GM12878 (cell line): ENCODE measurements at regions not wholly inside any gene's neighbourhood (a gene's known extent, or its start where the extent isn't known, plus 50 kb on each side); places are given as distances from the start of the nearest gene placed in this dataset.

Source experiments
- BHLHE40 ChIP-seq, 2 experiments: fragments of 450-650 bp in 1 of 2; IDR thresholded peaks; 2 replicates each; pipeline ENCODE4 v1.6.1; 2011 to 2017; ENCODE audit warnings: low read depth in 2 of 2, borderline replicate concordance in 1 of 2, improper control_type of control experiment in 1 of 2, low read length in 1 of 2, mild to moderate bottlenecking in 1 of 2
- BMI1 ChIP-seq: fragments of 450-650 bp; IDR thresholded peaks from 2 replicates; pipeline ENCODE4 v1.6.1; 2016; ENCODE audit warnings: mild to moderate bottlenecking, moderate library complexity, borderline replicate concordance
- BRCA1 ChIP-seq: IDR thresholded peaks from 2 replicates; pipeline ENCODE4 v1.6.1; 2011; ENCODE audit warnings: low read depth, low read length, improper control_type of control experiment
- CBX3 ChIP-seq: fragments of 200-600 bp; sonication (generic); IDR thresholded peaks from 2 replicates; pipeline ENCODE4 v1.6.1; 2016; ENCODE audit warnings: low read depth, borderline replicate concordance
- CREB1 ChIP-seq: IDR thresholded peaks from 2 replicates; pipeline ENCODE4 v1.6.1; 2012; ENCODE audit warnings: low read depth, mild to moderate bottlenecking, inconsistent platforms
- ELK1 ChIP-seq: IDR thresholded peaks from 2 replicates; pipeline ENCODE4 v1.6.1; 2012; ENCODE audit warnings: low read depth, low read length, improper control_type of control experiment
- EP300 ChIP-seq, 2 experiments: fragments of 150-350 bp in 1 of 2; IDR thresholded peaks; 2 replicates each; pipeline ENCODE4 v1.6.1; 2011 to 2012; ENCODE audit warnings: low read depth in 2 of 2, low read length in 2 of 2, borderline replicate concordance in 1 of 2, improper control_type of control experiment in 1 of 2, inconsistent platforms in 1 of 2; ENCODE audit not compliant: control insufficient read depth in 1 of 2
- HCFC1 ChIP-seq: fragments of 150-350 bp; IDR thresholded peaks from 2 replicates; pipeline ENCODE4 v1.6.1; 2014; ENCODE audit warnings: low read length
- IKZF1 ChIP-seq: fragments of 450-650 bp; conservative IDR thresholded peaks from 2 replicates; pipeline ENCODE4 v1.6.1; 2017; ENCODE audit warnings: antibody characterized with exemption, mild to moderate bottlenecking
- MYC ChIP-seq: IDR thresholded peaks from 2 replicates; pipeline ENCODE4 v1.6.1; 2011; ENCODE audit warnings: mild to moderate bottlenecking, low read length, moderate library complexity, inconsistent platforms; ENCODE audit not compliant: insufficient read depth, insufficient replicate concordance, insufficient read length, severe bottlenecking
- NFYB ChIP-seq: IDR thresholded peaks from 2 replicates; pipeline ENCODE4 v1.6.1; 2011; ENCODE audit warnings: low read depth, mild to moderate bottlenecking, low read length, improper control_type of control experiment, moderate library complexity; ENCODE audit not compliant: insufficient read depth
- NR2F1 ChIP-seq: fragments of 450-650 bp; conservative IDR thresholded peaks from 2 replicates; pipeline ENCODE4 v1.6.1; 2017; ENCODE audit warnings: mild to moderate bottlenecking
- POLR2A ChIP-seq: IDR thresholded peaks from 2 replicates; pipeline ENCODE4 v1.6.1; 2011; ENCODE audit warnings: low read depth, mild to moderate bottlenecking, low read length
- PRDM15 ChIP-seq: fragments of 450-650 bp; formaldehyde crosslinking; IDR thresholded peaks from 2 replicates; pipeline ENCODE4 v1.4.0; 2020; ENCODE audit warnings: mild to moderate bottlenecking, moderate library complexity
- RAD21 ChIP-seq: IDR thresholded peaks from 2 replicates; pipeline ENCODE4 v1.6.1; 2011; ENCODE audit warnings: mild to moderate bottlenecking, low read depth, low read length, moderate library complexity; ENCODE audit not compliant: insufficient read depth
- RB1 ChIP-seq: fragments of 450-650 bp; formaldehyde crosslinking; IDR thresholded peaks from 2 replicates; pipeline ENCODE4 v1.6.1; 2017; ENCODE audit warnings: mild to moderate bottlenecking, borderline replicate concordance
- RFX5 ChIP-seq: IDR thresholded peaks from 2 replicates; pipeline ENCODE4 v1.6.1; 2011; ENCODE audit warnings: low read depth, low read length, improper control_type of control experiment
- RUNX3 ChIP-seq: IDR thresholded peaks from 2 replicates; pipeline ENCODE4 v1.6.1; 2012; ENCODE audit warnings: low read length, inconsistent platforms
- SIX5 ChIP-seq: IDR thresholded peaks from 2 replicates; pipeline ENCODE4 v1.6.1; 2011; ENCODE audit warnings: mild to moderate bottlenecking, low read depth, low read length, moderate library complexity; ENCODE audit not compliant: severe bottlenecking
- SKIL ChIP-seq: fragments of 450-650 bp; IDR thresholded peaks from 2 replicates; pipeline ENCODE4 v1.6.1; 2017; ENCODE audit warnings: mild to moderate bottlenecking, low read depth, inconsistent platforms; ENCODE audit not compliant: poor library complexity, severe bottlenecking
- SPI1 ChIP-seq: IDR thresholded peaks from 2 replicates; pipeline ENCODE4 v1.6.1; 2011; ENCODE audit warnings: low read depth, mild to moderate bottlenecking, low read length, moderate library complexity, borderline replicate concordance; ENCODE audit not compliant: insufficient read depth
- TARDBP ChIP-seq: IDR thresholded peaks from 2 replicates; pipeline ENCODE4 v1.6.1; 2016; ENCODE audit warnings: borderline replicate concordance
- TCF3 ChIP-seq: IDR thresholded peaks from 2 replicates; pipeline ENCODE4 v1.6.1; 2012; ENCODE audit warnings: low read depth, mild to moderate bottlenecking, low read length, borderline replicate concordance; ENCODE audit not compliant: insufficient read depth
- TCF7 ChIP-seq: IDR thresholded peaks from 2 replicates; pipeline ENCODE4 v1.6.1; 2014; ENCODE audit warnings: antibody characterized with exemption, borderline replicate concordance
- ZNF274 ChIP-seq: IDR thresholded peaks from one replicate; pipeline ENCODE4 v1.8.0; 2011; ENCODE audit not compliant: insufficient read length, insufficient read depth
- ZNF384 ChIP-seq: IDR thresholded peaks from 2 replicates; pipeline ENCODE4 v1.6.1; 2012; ENCODE audit warnings: low read depth, mild to moderate bottlenecking, low read length, improper control_type of control experiment, borderline replicate concordance
- ZNF622 ChIP-seq: fragments of 450-650 bp; IDR thresholded peaks from 2 replicates; pipeline ENCODE4 v1.6.1; 2017; ENCODE audit warnings: mild to moderate bottlenecking, inconsistent platforms

- TF ChIP-seq EP300 (IDR thresholded peaks at IDR 0.05; ENCODE audit: borderline replicate concordance in 1 of 2, control insufficient read depth in 1 of 2, low read depth in 2 of 2, low read length in 2 of 2), result peak; percentile 35 to 41; a peak in 1 of 4 replicates
- peak; percentile 57 for TF ChIP-seq RUNX3
- no peak for TF ChIP-seq ZNF384
- peak; percentile 71; the same call in 1 of the 2 replicates for TF ChIP-seq IKZF1
- peak; percentile 58 to 66; a peak in 3 of 4 replicates for TF ChIP-seq BHLHE40 (IDR thresholded peaks at IDR 0.05; ENCODE audit: borderline replicate concordance in 1 of 2, low read depth in 2 of 2, low read length in 1 of 2)
- no peak for TF ChIP-seq RFX5
- no peak for TF ChIP-seq HCFC1
- no peak for TF ChIP-seq RAD21
- TF ChIP-seq CREB1, result no peak
- no peak for TF ChIP-seq ZNF622
- TF ChIP-seq ZNF274, result no peak
- no peak for TF ChIP-seq CBX3
- TF ChIP-seq NR2F1, result 0 out of 2 replicates have a peak, but pooled peaks have one; percentile 10
- no peak for TF ChIP-seq NFYB
- peak; percentile 59 for TF ChIP-seq SKIL
- TF ChIP-seq MYC, result no peak
- TF ChIP-seq POLR2A, result no peak
- TF ChIP-seq PRDM15 (CRISPR knock-in tag), result no peak
- no peak for TF ChIP-seq SPI1
- no peak for TF ChIP-seq TCF7
- TF ChIP-seq SIX5, result no peak
- TF ChIP-seq ELK1, result no peak
- no peak for TF ChIP-seq RB1
- TF ChIP-seq TARDBP, result no peak
- no peak for TF ChIP-seq TCF3
- no peak for TF ChIP-seq BMI1
- TF ChIP-seq BRCA1, result no peak
Measured at GRCh38 chr20:39358052-39358451, 395.9 kb downstream of the DHX35 start (continued).
